GM21367 (cell line): ENCODE measurements at regions not wholly inside any gene's neighbourhood (a gene's known extent, or its start where the extent isn't known, plus 50 kb on each side); places are given as distances from the start of the nearest gene placed in this dataset.
"Not testable (repeated sequence)": the region's sequence is repeated elsewhere in the genome, so short reads cannot be mapped to it uniquely, and the experiment has no call there.

ENCODE experiments used
- ATAC-seq: cut with Tn5 transposase; IDR thresholded peaks from one replicate; pipeline ENCODE4 v1.9.1; 2021; ENCODE audit not compliant: unreplicated experiment

GRCh38 chr7:51639661-51640334 lies 323.2 kb upstream of the COBL start:
- ATAC-seq, result no peak

- ATAC-seq, result no peak
Observed at GRCh38 chr7:51636503-51636902, 319.9 kb upstream of the COBL start.

GRCh38 chr7:51635775-51636174 lies 319.2 kb upstream of the COBL start:
- no peak for ATAC-seq

GRCh38 chr7:51634538-51634937 lies 317.9 kb upstream of the COBL start:
- no peak for ATAC-seq

- ATAC-seq, result no peak
Observed at GRCh38 chr7:51634025-51634424, 317.4 kb upstream of the COBL start.

GRCh38 chr7:51633596-51633995 lies 317.0 kb upstream of the COBL start:
- ATAC-seq, result no peak

GRCh38 chr7:51633006-51633405 lies 316.4 kb upstream of the COBL start:
- ATAC-seq, result no peak

GRCh38 chr7:51630933-51631332 lies 314.3 kb upstream of the COBL start:
- no peak for ATAC-seq

- ATAC-seq, result no peak
Observed at GRCh38 chr7:51629206-51629605, 312.6 kb upstream of the COBL start.

GRCh38 chr7:51621956-51622355 lies 305.3 kb upstream of the COBL start:
- ATAC-seq, result no peak

GRCh38 chr7:51620706-51621105 lies 304.1 kb upstream of the COBL start:
- no peak for ATAC-seq

- no peak for ATAC-seq
Observed at GRCh38 chr7:51619880-51620279, 303.3 kb upstream of the COBL start.

- ATAC-seq, result no peak
Observed at GRCh38 chr7:51617686-51618085, 301.1 kb upstream of the COBL start.

- ATAC-seq, result no peak
Observed at GRCh38 chr7:51613911-51614357, 297.3 kb upstream of the COBL start.

GRCh38 chr7:51611937-51612336 lies 295.3 kb upstream of the COBL start:
- ATAC-seq, result no peak

- ATAC-seq, result no peak
Observed at GRCh38 chr7:51607447-51607846, 290.8 kb upstream of the COBL start.

- no peak for ATAC-seq
Observed at GRCh38 chr7:51606601-51607154, 290.1 kb upstream of the COBL start.

- no peak for ATAC-seq
Observed at GRCh38 chr7:51602376-51602775, 285.8 kb upstream of the COBL start.

- no peak for ATAC-seq
Observed at GRCh38 chr7:51601461-51601860, 284.9 kb upstream of the COBL start.

GRCh38 chr7:51599935-51600334 lies 283.3 kb upstream of the COBL start:
- ATAC-seq, result not testable (repeated sequence)

GRCh38 chr7:51593628-51594027 lies 277.0 kb upstream of the COBL start:
- no peak for ATAC-seq

GRCh38 chr7:51592842-51593599 lies 276.4 kb upstream of the COBL start:
- ATAC-seq, result no peak
